ENCODE measurements at regions not wholly inside any gene's neighbourhood (a gene's known extent, or its start where the extent isn't known, plus 50 kb on each side); places are given as distances from the start of the nearest gene placed in this dataset.

- no peak for TF ChIP-seq EZH2 (IDR thresholded peaks at IDR 0.05; ENCODE audit: borderline replicate concordance, control insufficient read depth, low read depth, low read length)
- TF ChIP-seq SREBF2 (IDR thresholded peaks at IDR 0.05; ENCODE audit: low read length), result no peak
- no peak for TF ChIP-seq EGR1 (IDR thresholded peaks at IDR 0.05; ENCODE audit: borderline replicate concordance in 1 of 2, low read depth in 2 of 2, low read length in 2 of 2)
- TF ChIP-seq JUNB (IDR thresholded peaks at IDR 0.05), result no peak
- TF ChIP-seq, protein P1, sequence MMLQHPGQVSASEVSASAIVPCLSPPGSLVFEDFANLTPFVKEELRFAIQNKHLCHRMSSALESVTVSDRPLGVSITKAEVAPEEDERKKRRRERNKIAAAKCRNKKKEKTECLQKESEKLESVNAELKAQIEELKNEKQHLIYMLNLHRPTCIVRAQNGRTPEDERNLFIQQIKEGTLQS (IDR thresholded peaks at IDR 0.05; ENCODE audit: borderline replicate concordance, extremely low read depth, low read depth, low read length), result no peak
- TF ChIP-seq CTCF (IDR thresholded peaks at IDR 0.05 in 2 of 3, conservative IDR thresholded peaks at IDR 0.05 in 1 of 3; ENCODE audit: control insufficient read depth in 2 of 3, extremely low read depth in 1 of 3, insufficient read depth in 1 of 3, low read depth in 3 of 3, low read length in 3 of 3), result no peak
- no peak for TF ChIP-seq CHD1 (IDR thresholded peaks at IDR 0.05; ENCODE audit: low read depth, low read length)
- no peak for TF ChIP-seq MYC (IDR thresholded peaks at IDR 0.05; ENCODE audit: insufficient read depth, insufficient read length, insufficient replicate concordance, low read length, severe bottlenecking)
- no peak for TF ChIP-seq CBX3 (IDR thresholded peaks at IDR 0.05; ENCODE audit: borderline replicate concordance, low read depth)
- TF ChIP-seq YBX1 (IDR thresholded peaks at IDR 0.05), result no peak
These were observed 727.6 kb upstream of the NEGR1 start for GRCh38 chr1:73009938-73010337.
